A549 (cell line): ENCODE measurements at regions not wholly inside any gene's neighbourhood (a gene's known extent, or its start where the extent isn't known, plus 50 kb on each side); places are given as distances from the start of the nearest gene placed in this dataset.

ENCODE experiments used
- ATAC-seq, 2 experiments: fragments of 200-7000 bp in 1 of 2; fragments of >200 bp in 1 of 2; cut with Nextera tagmentation in 1 of 2; cut with Tn5 transposase in 1 of 2; 3 replicates each; pipeline versions ENCODE4 v1.8.0 to v1.9.1; 2018 to 2020; ENCODE audit warnings: mild to moderate bottlenecking in 1 of 2, moderate library complexity in 1 of 2
- CTCF ChIA-PET: fragments of 300-600 bp; sonication (Branson Sonifier 250); formaldehyde crosslinking; extraction: SDS; loops from one replicate; lab custom pipeline; 2021; ENCODE audit warnings: antibody characterized with exemption, inconsistent platforms; lab: Yijun Ruan, JAX
- POLR2A ChIA-PET: fragments of 350-600 bp; formaldehyde crosslinking; extraction: SDS; loops from one replicate; lab custom pipeline; 2021; ENCODE audit warnings: antibody characterized with exemption, inconsistent platforms; lab: Yijun Ruan, JAX
- DNase-seq, 2 experiments: peaks; one replicate each; pipeline versions ENCODE4 v3.0.0 to v3.0.0-alpha.2; 2011 to 2016; ENCODE audit warnings: low read depth in 1 of 2, low spot score in 1 of 2
- FAIRE-seq: peaks from 2 replicates; lab custom pipeline; 2011; peaks lifted over from hg19 to GRCh38; lab: Jason Lieb, UNC
- H3K27ac ChIP-seq, 2 experiments: fragments of >200 bp; sonication (Bioruptor Twin); formaldehyde crosslinking; 3 replicates each; pipeline ENCODE4 v1.5.1; 2016 to 2017
- H3K4me1 ChIP-seq: fragments of >200 bp; sonication (Bioruptor Twin); formaldehyde crosslinking; 3 replicates; pipeline ENCODE4 v1.6.1; 2016
- H3K4me2 ChIP-seq: fragments of >200 bp; sonication (Bioruptor Twin); formaldehyde crosslinking; 3 replicates; pipeline ENCODE4 v1.6.1; 2016
- H3K4me3 ChIP-seq: fragments of >200 bp; sonication (Bioruptor Twin); formaldehyde crosslinking; 3 replicates; pipeline ENCODE4 v1.5.1; 2016
- H3K9me3 ChIP-seq: fragments of >200 bp; sonication (Bioruptor Twin); formaldehyde crosslinking; 3 replicates; pipeline ENCODE4 v1.6.1; 2016
- BHLHE40 ChIP-seq: IDR thresholded peaks from 2 replicates; pipeline ENCODE4 v1.6.1; 2012; ENCODE audit warnings: low read depth, low read length, inconsistent platforms
- CBX2 ChIP-seq: fragments of 200-600 bp; sonication (generic); IDR thresholded peaks from 2 replicates; pipeline ENCODE4 v1.6.1; 2016; ENCODE audit warnings: low read depth, mild to moderate bottlenecking, borderline replicate concordance
- E2F6 ChIP-seq: IDR thresholded peaks from 2 replicates; pipeline ENCODE4 v1.6.1; 2012; ENCODE audit warnings: low read depth, borderline replicate concordance
- EHF ChIP-seq: fragments of 250-450 bp; sonication (Bioruptor Pico); IDR thresholded peaks from 2 replicates; pipeline ENCODE4 v1.5.0; 2020; ENCODE audit warnings: mild to moderate bottlenecking
- EP300 ChIP-seq, 2 experiments: fragments of >200 bp; sonication (Bioruptor Twin); formaldehyde crosslinking; IDR thresholded peaks; 2 replicates in 1 of 2; 3 replicates in 1 of 2; pipeline ENCODE4 v1.6.1; 2016 to 2017
- FOSB ChIP-seq: fragments of 250-450 bp; sonication (Bioruptor Pico); IDR thresholded peaks from 2 replicates; pipeline ENCODE4 v1.5.0; 2020; ENCODE audit warnings: mild to moderate bottlenecking, moderate library complexity
- HES2 ChIP-seq: fragments of >200 bp; sonication (Bioruptor Twin); formaldehyde crosslinking; IDR thresholded peaks from 2 replicates; pipeline ENCODE4 v1.6.1; 2016
- JUN ChIP-seq, 2 experiments: fragments of >200 bp; sonication (Bioruptor Twin); formaldehyde crosslinking; IDR thresholded peaks; 2 replicates in 1 of 2; 3 replicates in 1 of 2; pipeline ENCODE4 v1.6.1; 2016 to 2017
- KDM5A ChIP-seq: fragments of 200-600 bp; sonication (generic); IDR thresholded peaks from 2 replicates; pipeline ENCODE4 v1.6.1; 2016; ENCODE audit warnings: antibody characterized with exemption, mild to moderate bottlenecking
- MAFK ChIP-seq: fragments of 450-650 bp; IDR thresholded peaks from 2 replicates; pipeline ENCODE4 v1.6.1; 2014; ENCODE audit not compliant: partially characterized antibody
- MYC ChIP-seq: IDR thresholded peaks from 2 replicates; pipeline ENCODE4 v1.6.1; 2012; ENCODE audit warnings: mild to moderate bottlenecking, inconsistent platforms, low read length, improper control_type of control experiment, borderline replicate concordance
- NFE2L2 ChIP-seq: fragments of 150-350 bp; conservative IDR thresholded peaks from 2 replicates; pipeline ENCODE4 v1.6.1; 2014; ENCODE audit warnings: low read length
- NR3C1 ChIP-seq: fragments of >200 bp; sonication (Bioruptor Twin); formaldehyde crosslinking; IDR thresholded peaks from 3 replicates; pipeline ENCODE4 v1.6.1; 2017
- PBX3 ChIP-seq: IDR thresholded peaks from 2 replicates; pipeline ENCODE4 v1.6.1; 2012
- RCOR1 ChIP-seq: fragments of 150-350 bp; IDR thresholded peaks from 2 replicates; pipeline ENCODE4 v1.6.1; 2014; ENCODE audit warnings: antibody characterized with exemption, low read length, low read depth
- REST ChIP-seq: fragments of 200-600 bp; sonication (generic); IDR thresholded peaks from 2 replicates; pipeline ENCODE4 v1.6.1; 2016; ENCODE audit warnings: antibody characterized with exemption, mild to moderate bottlenecking, moderate library complexity
- RFX5 ChIP-seq: fragments of 450-650 bp; IDR thresholded peaks from 2 replicates; pipeline ENCODE4 v1.7.1; 2014; ENCODE audit warnings: antibody characterized with exemption, mild to moderate bottlenecking, moderate library complexity
- SREBF2 ChIP-seq: fragments of 450-650 bp; IDR thresholded peaks from 2 replicates; pipeline ENCODE4 v1.6.1; 2014; ENCODE audit warnings: mild to moderate bottlenecking, moderate library complexity
- TFCP2L1 ChIP-seq: fragments of 250-450 bp; sonication (Bioruptor Pico); IDR thresholded peaks from 2 replicates; pipeline ENCODE4 v1.5.0; 2021; ENCODE audit warnings: mild to moderate bottlenecking
- TP53 ChIP-seq: fragments of 250-450 bp; sonication (Bioruptor Pico); IDR thresholded peaks from 2 replicates; pipeline ENCODE4 v1.5.0; 2021; ENCODE audit warnings: mild to moderate bottlenecking, moderate library complexity
- ZFP36 ChIP-seq: fragments of 450-650 bp; IDR thresholded peaks from 2 replicates; pipeline ENCODE4 v1.6.1; 2014; ENCODE audit warnings: borderline replicate concordance; ENCODE audit not compliant: partially characterized antibody
- ZNF302 ChIP-seq: fragments of 250-450 bp; sonication (Bioruptor Pico); IDR thresholded peaks from 2 replicates; pipeline ENCODE4 v1.9.0; 2021; ENCODE audit warnings: inconsistent platforms, mild to moderate bottlenecking, moderate library complexity
- ZSCAN20 ChIP-seq: fragments of 250-450 bp; sonication (Bioruptor Pico); IDR thresholded peaks from 2 replicates; pipeline ENCODE4 v1.8.0; 2022; ENCODE audit warnings: mild to moderate bottlenecking, moderate library complexity
- WGBS: methylation state at CpG from one replicate; pipeline ENCODE4 v1.1.6; 2017; ENCODE audit errors: missing lambda C conversion rate; 5-methylcytosine and 5-hydroxymethylcytosine counted together

GRCh38 chr14:94998685-94999084 lies 158.6 kb downstream of the DICER1 start (continued):
- TF ChIP-seq SREBF2 (no peak), ZNF302 (CRISPR knock-in tag) (no peak), RCOR1 (no peak), NR3C1 (no peak), TP53 (CRISPR knock-in tag) (no peak), E2F6 (no peak), NFE2L2 (no peak)

- no peak for DNase-seq
- H3K4me3 ChIP-seq = no peak overlapping the region
- H3K4me1 ChIP-seq = 0 out of 3 replicates have a peak, but pooled peaks cover 3% of the 10 kb centered on the region
- 27% methylated on average over 2 of the region's 2 CpGs for WGBS
- H3K27ac ChIP-seq = no peak overlapping the region
- ChIA-PET CTCF (no interaction called here), POLR2A (no interaction called here)
- FAIRE-seq = no peak
- ATAC-seq = no peak
- TF ChIP-seq REST = no peak
- TF ChIP-seq ZFP36 = peak; percentile 28
- TF ChIP-seq HES2 = no peak
- no peak for TF ChIP-seq TFCP2L1 (CRISPR knock-in tag)
- no peak for TF ChIP-seq ZSCAN20 (CRISPR knock-in tag)
- TF ChIP-seq EHF (CRISPR knock-in tag) = no peak
- TF ChIP-seq RFX5 = no peak
- no peaks in the 10 kb centered on the region for H3K9me3 ChIP-seq
- peak overlapping the region; percentile 14; the same call in 1 of the 3 replicates for H3K4me2 ChIP-seq
Observed at GRCh38 chr14:94998110-94998509, 159.2 kb downstream of the DICER1 start.

- ChIA-PET POLR2A (no interaction called here), CTCF (no interaction called here)
- FAIRE-seq = no peak
- no peaks in the 10 kb centered on the region for H3K9me3 ChIP-seq
- no peak overlapping the region for H3K4me2 ChIP-seq
- no peak for DNase-seq
- no peak for TF ChIP-seq JUN (IDR thresholded peaks at IDR 0.05)
- no peak overlapping the region for H3K4me3 ChIP-seq
- 58% methylated on average over 10 of the region's 10 CpGs for WGBS
- no peak overlapping the region for H3K27ac ChIP-seq
- no peak for ATAC-seq
- 0 out of 3 replicates have a peak, but pooled peaks cover 3% of the 10 kb centered on the region for H3K4me1 ChIP-seq
Observed at GRCh38 chr14:94995551-94995950, 161.8 kb downstream of the DICER1 start.

GRCh38 chr14:94994245-94994644 lies 163.1 kb downstream of the DICER1 start:
- CTCF ChIA-PET = no interaction called here
- no peak overlapping the region for H3K4me3 ChIP-seq
- 9% methylated on average over 1 of the region's 1 CpG for WGBS
- H3K27ac ChIP-seq = no peak overlapping the region
- ATAC-seq (no peak), DNase-seq (no peak), FAIRE-seq (no peak)
- H3K9me3 ChIP-seq = no peaks in the 10 kb centered on the region
- no peak for TF ChIP-seq FOSB (CRISPR knock-in tag)
- TF ChIP-seq RFX5 = no peak
- no peak for TF ChIP-seq MYC
- no peak for TF ChIP-seq HES2
- TF ChIP-seq CBX2 = no peak
- no peak for TF ChIP-seq MAFK
- TF ChIP-seq SREBF2 = no peak
- TF ChIP-seq KDM5A = no peak
- no peak for TF ChIP-seq RCOR1
- TF ChIP-seq EP300 (IDR thresholded peaks at IDR 0.05) = no peak
- TF ChIP-seq BHLHE40 = no peak
- no peak for TF ChIP-seq PBX3
- no peak overlapping the region for H3K4me2 ChIP-seq
- 0 out of 3 replicates have a peak, but pooled peaks cover 3% of the 10 kb centered on the region for H3K4me1 ChIP-seq
- POLR2A ChIA-PET = no interaction called here
